IMR-90 (cell line): ENCODE measurements at regions not wholly inside any gene's neighbourhood (a gene's known extent, or its start where the extent isn't known, plus 50 kb on each side); places are given as distances from the start of the nearest gene placed in this dataset.

Source experiments
- ATAC-seq: fragments of 200-7000 bp; cut with Tn5 transposase; 2 replicates; pipeline ENCODE4 v1.9.1; 2020; ENCODE audit warnings: low read depth, mild to moderate bottlenecking, moderate library complexity
- BruUV-seq: library from RNA; stranded (reverse); fragments of 400-500 nt; replicated peaks from 2 replicates; lab custom pipeline; 2021; lab: Mats Ljungman, UMichigan
- CTCF ChIA-PET: fragments of 300-600 bp; formaldehyde crosslinking; extraction: SDS; loops from one replicate; lab custom pipeline; 2021; ENCODE audit warnings: antibody characterized with exemption; lab: Yijun Ruan, JAX
- POLR2A ChIA-PET: fragments of 300-600 bp; sonication (Branson Sonifier 250); formaldehyde crosslinking; loops from one replicate; lab custom pipeline; 2022; ENCODE audit warnings: antibody characterized with exemption; ENCODE audit not compliant: unreplicated experiment; lab: Charles Lee
- DNase-seq: peaks from one replicate; pipeline ENCODE4 v3.0.0; 2013
- H2AFZ ChIP-seq: replicated peaks from 2 replicates; pipeline ENCODE3; 2013; ENCODE audit warnings: low read length, mild to moderate bottlenecking; ENCODE audit not compliant: poor library complexity
- H2AK5ac ChIP-seq: 2 replicates; pipeline ENCODE4 v1.6.1; 2013; ENCODE audit warnings: low read depth, low read length, inconsistent platforms
- H2AK9ac ChIP-seq: replicated peaks from 2 replicates; pipeline ENCODE3; 2013; ENCODE audit warnings: mild to moderate bottlenecking, low read depth, low read length, moderate library complexity; ENCODE audit not compliant: poor library complexity
- H2BK120ac ChIP-seq: 2 replicates; pipeline ENCODE4 v1.6.1; 2013; ENCODE audit warnings: low read depth, low read length, inconsistent platforms
- H2BK15ac ChIP-seq: 3 replicates; pipeline ENCODE4 v1.6.1; 2013; ENCODE audit warnings: low read depth, low read length, inconsistent platforms
- H2BK20ac ChIP-seq: 2 replicates; pipeline ENCODE4 v1.6.1; 2013; ENCODE audit warnings: low read depth, mild to moderate bottlenecking, inconsistent platforms, low read length, moderate library complexity
- H2BK5ac ChIP-seq: 2 replicates; pipeline ENCODE4 v1.6.1; 2013; ENCODE audit warnings: mild to moderate bottlenecking, low read depth, low read length, inconsistent platforms; ENCODE audit not compliant: poor library complexity, severe bottlenecking
- H3K14ac ChIP-seq: replicated peaks from 2 replicates; pipeline ENCODE4 v1.6.1; 2013; ENCODE audit warnings: low read depth, low read length, inconsistent platforms
- H3K18ac ChIP-seq: 2 replicates; pipeline ENCODE4 v1.6.1; 2013; ENCODE audit warnings: low read depth, low read length, control low read depth
- H3K23ac ChIP-seq: 2 replicates; pipeline ENCODE4 v1.6.1; 2013; ENCODE audit warnings: low read depth, low read length, inconsistent platforms
- H3K27ac ChIP-seq: 2 replicates; pipeline ENCODE4 v1.5.1; 2013; ENCODE audit warnings: mild to moderate bottlenecking, control low read depth, low read length; ENCODE audit not compliant: insufficient read depth
- H3K27me3 ChIP-seq: 2 replicates; pipeline ENCODE4 v1.6.1; 2013; ENCODE audit warnings: low read length; ENCODE audit not compliant: control insufficient read depth, insufficient read depth
- H3K36me3 ChIP-seq: 2 replicates; pipeline ENCODE4 v1.6.1; 2013; ENCODE audit warnings: low read length, mixed read lengths; ENCODE audit not compliant: control insufficient read depth, insufficient read depth
- H3K4ac ChIP-seq: 2 replicates; pipeline ENCODE4 v1.6.1; 2013; ENCODE audit warnings: low read depth, low read length, inconsistent platforms
- H3K4me1 ChIP-seq: 2 replicates; pipeline ENCODE4 v1.6.1; 2013; ENCODE audit warnings: low read length, mixed read lengths; ENCODE audit not compliant: control insufficient read depth, insufficient read depth
- H3K4me2 ChIP-seq: 2 replicates; pipeline ENCODE4 v1.6.1; 2013; ENCODE audit warnings: low read depth, mild to moderate bottlenecking, control low read depth, low read length, moderate library complexity
- H3K4me3 ChIP-seq: 2 replicates; pipeline ENCODE4 v1.5.1; 2013; ENCODE audit warnings: low read depth, mild to moderate bottlenecking, control low read depth, low read length, moderate library complexity; ENCODE audit not compliant: insufficient read depth
- H3K56ac ChIP-seq: 2 replicates; pipeline ENCODE4 v1.6.1; 2013; ENCODE audit warnings: low read length, inconsistent platforms; ENCODE audit not compliant: insufficient read depth; ENCODE audit errors: extremely low read depth
- H3K79me1 ChIP-seq, 2 experiments: 2 replicates each; pipeline ENCODE4 v1.6.1; 2013; ENCODE audit warnings: low read length in 2 of 2, inconsistent platforms in 1 of 2, low read depth in 1 of 2
- H3K9ac ChIP-seq: 2 replicates; pipeline ENCODE4 v1.6.1; 2013; ENCODE audit warnings: low read depth, low read length, control low read depth
- H3K9me1 ChIP-seq: 2 replicates; pipeline ENCODE4 v1.6.1; 2013; ENCODE audit warnings: low read length, inconsistent platforms; ENCODE audit not compliant: insufficient read depth
- H3K9me3 ChIP-seq: 2 replicates; pipeline ENCODE4 v1.6.1; 2013; ENCODE audit warnings: low read length; ENCODE audit not compliant: control insufficient read depth, insufficient read depth
- H4K20me1 ChIP-seq: 2 replicates; pipeline ENCODE4 v1.6.1; 2013; ENCODE audit warnings: low read length, inconsistent platforms; ENCODE audit not compliant: insufficient read depth
- H4K5ac ChIP-seq: 2 replicates; pipeline ENCODE4 v1.6.1; 2013; ENCODE audit warnings: mild to moderate bottlenecking, low read depth, low read length, control low read depth
- H4K8ac ChIP-seq, 2 experiments: 2 replicates each; pipeline ENCODE4 v1.6.1; 2013; ENCODE audit warnings: low read depth in 2 of 2, low read length in 2 of 2, control low read depth in 1 of 2, inconsistent platforms in 1 of 2
- H4K91ac ChIP-seq: 2 replicates; pipeline ENCODE4 v1.6.1; 2013; ENCODE audit warnings: low read depth, low read length, inconsistent platforms; ENCODE audit not compliant: insufficient read depth
- CEBPB ChIP-seq: IDR thresholded peaks from 2 replicates; pipeline ENCODE4 v1.6.1; 2012; ENCODE audit warnings: low read depth, low read length, improper control_type of control experiment
- CHD1 ChIP-seq: IDR thresholded peaks from 2 replicates; pipeline ENCODE4 v1.6.1; 2012; ENCODE audit warnings: low read depth, low read length, improper control_type of control experiment
- FOS ChIP-seq: fragments of 150-350 bp; IDR thresholded peaks from 2 replicates; pipeline ENCODE4 v1.6.1; 2016; ENCODE audit warnings: low read depth, low read length
- MAFK ChIP-seq: IDR thresholded peaks from 2 replicates; pipeline ENCODE4 v1.6.1; 2012; ENCODE audit warnings: low read depth, low read length, improper control_type of control experiment
- MAZ ChIP-seq: IDR thresholded peaks from 2 replicates; pipeline ENCODE4 v1.6.1; 2012; ENCODE audit warnings: low read depth, mild to moderate bottlenecking, low read length, improper control_type of control experiment, moderate library complexity, borderline replicate concordance
- MXI1 ChIP-seq: IDR thresholded peaks from 2 replicates; pipeline ENCODE4 v1.6.1; 2012; ENCODE audit warnings: low read depth, mild to moderate bottlenecking, low read length, moderate library complexity, borderline replicate concordance
- NFE2L2 ChIP-seq: fragments of 150-350 bp; IDR thresholded peaks from 2 replicates; pipeline ENCODE4 v1.6.1; 2016; ENCODE audit warnings: low read depth, mild to moderate bottlenecking, low read length
- POLR2A ChIP-seq: IDR thresholded peaks from 2 replicates; pipeline ENCODE4 v1.6.1; 2012; ENCODE audit warnings: mild to moderate bottlenecking, low read depth, low read length
- RAD21 ChIP-seq: IDR thresholded peaks from 2 replicates; pipeline ENCODE4 v1.6.1; 2012; ENCODE audit warnings: low read length, improper control_type of control experiment
- RCOR1 ChIP-seq: IDR thresholded peaks from 2 replicates; pipeline ENCODE4 v1.6.1; 2012; ENCODE audit warnings: mild to moderate bottlenecking, low read length, improper control_type of control experiment; ENCODE audit not compliant: insufficient replicate concordance
- RFX5 ChIP-seq: IDR thresholded peaks from 2 replicates; pipeline ENCODE4 v1.8.0; 2012; ENCODE audit warnings: low read depth, mild to moderate bottlenecking, low read length, moderate library complexity
- SMC3 ChIP-seq: fragments of 150-350 bp; IDR thresholded peaks from 2 replicates; pipeline ENCODE4 v1.6.1; 2016; ENCODE audit warnings: low read depth, mild to moderate bottlenecking, antibody characterized with exemption, low read length, moderate library complexity
- WGBS, 2 experiments: methylation state at CpG; one replicate each; pipeline versions ENCODE4 v1.1.5 to v1.1.7; 2013; ENCODE audit warnings: missing lambda C conversion rate in 2 of 2; ENCODE audit not compliant: insufficient read length in 1 of 2; ENCODE audit errors: extremely low coverage in 2 of 2; 5-methylcytosine and 5-hydroxymethylcytosine counted together
- dilution Hi-C: fragments of 300-500 bp; cut with HindIII; formaldehyde crosslinking; loops from one replicate; pipeline ENCODE4 v1.14.3; 2018; ENCODE audit warnings: low sequenced_read_pairs; ENCODE audit not compliant: unreplicated experiment
- in situ Hi-C: fragments of 300-500 bp; cut with MboI; formaldehyde crosslinking; loops from 3 replicates; pipeline ENCODE4 v1.14.3; 2019; ENCODE audit warnings: low sequenced_read_pairs, inconsistent platforms, mixed read lengths
- intact Hi-C: fragments of 100-400 bp; cut with micrococcal nuclease; formaldehyde crosslinking; loops from 2 replicates; pipeline ENCODE4 v1.10.0; 2022
- TF ChIP-seq, protein P1 (sequence below): conservative IDR thresholded peaks from 2 replicates; pipeline ENCODE4 v1.5.1; 2012; ENCODE audit warnings: mild to moderate bottlenecking, low read depth, low read length, improper control_type of control experiment
- TF ChIP-seq, protein P2 (sequence below): fragments of 150-350 bp; IDR thresholded peaks from 2 replicates; pipeline ENCODE4 v1.6.1; 2016; ENCODE audit warnings: low read depth, mild to moderate bottlenecking, low read length, moderate library complexity, borderline replicate concordance
- TF ChIP-seq, protein P3 (sequence below): fragments of 150-350 bp; IDR thresholded peaks from 2 replicates; pipeline ENCODE4 v1.6.1; 2017; ENCODE audit warnings: mild to moderate bottlenecking, antibody characterized with exemption, low read length, low read depth

DNA sequence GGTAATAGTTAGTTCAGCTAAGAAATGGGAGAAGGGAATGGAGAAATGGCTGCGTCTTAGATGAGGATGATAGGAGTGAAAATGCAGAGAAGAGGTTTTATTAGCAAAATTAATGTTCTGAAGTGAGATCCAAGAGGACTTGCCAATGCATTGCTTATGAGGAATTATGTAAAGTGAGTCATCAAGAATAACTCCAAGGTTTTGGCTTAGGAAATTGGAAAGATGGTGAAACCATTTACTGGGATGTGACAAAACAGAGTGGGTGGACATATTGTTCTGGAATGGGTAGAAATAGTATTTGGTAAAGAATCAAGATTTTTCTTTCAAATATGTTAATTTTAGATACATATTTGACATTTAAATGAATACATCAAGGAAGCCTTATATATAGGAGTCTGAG, 306.6 kb upstream of the CYRIA start:
- Histone ChIP-seq H3K9me3 (no peaks in the 10 kb centered on the region; the same call in 1 of the 2 replicates), H2BK120ac (no peak overlapping the region), H3K4ac (no peak overlapping the region), H3K14ac (no peak overlapping the region), H3K27ac (no peak overlapping the region), H2BK20ac (no peak overlapping the region), H2BK5ac (no peak overlapping the region), H3K79me1 (no peaks in the 10 kb centered on the region), H4K91ac (no peak overlapping the region), H3K18ac (no peak overlapping the region), H3K36me3 (no peaks in the 10 kb centered on the region), H3K56ac (no peak overlapping the region), H3K4me3 (no peak overlapping the region), H4K8ac (no peak overlapping the region), H3K4me2 (no peak overlapping the region), H3K23ac (no peak overlapping the region), H3K27me3 (no peaks in the 10 kb centered on the region), H3K9ac (no peak overlapping the region), H2AFZ (no peak overlapping the region), H3K9me1 (no peaks in the 10 kb centered on the region), H2BK15ac (no peak overlapping the region), H2AK9ac (no peak overlapping the region), H4K5ac (no peak overlapping the region), H4K20me1 (no peaks in the 10 kb centered on the region), H2AK5ac (no peak overlapping the region), H3K4me1 (no peaks in the 10 kb centered on the region)
- POLR2A ChIA-PET, result no interaction called here
- intact Hi-C loops, result no loop called here
- 63% methylated on average over 1 of the region's 1 CpG; no CpG with 5 or more reads in 1 of the 2 experiments for WGBS, 2 experiments
- CTCF ChIA-PET, result no interaction called here
- no peak for DNase-seq
- ATAC-seq, result no peak
- in situ Hi-C loops, result no loop called here
- no TSS peak for BruUV-seq
- TF ChIP-seq MXI1, result no peak
- TF ChIP-seq, protein P1, sequence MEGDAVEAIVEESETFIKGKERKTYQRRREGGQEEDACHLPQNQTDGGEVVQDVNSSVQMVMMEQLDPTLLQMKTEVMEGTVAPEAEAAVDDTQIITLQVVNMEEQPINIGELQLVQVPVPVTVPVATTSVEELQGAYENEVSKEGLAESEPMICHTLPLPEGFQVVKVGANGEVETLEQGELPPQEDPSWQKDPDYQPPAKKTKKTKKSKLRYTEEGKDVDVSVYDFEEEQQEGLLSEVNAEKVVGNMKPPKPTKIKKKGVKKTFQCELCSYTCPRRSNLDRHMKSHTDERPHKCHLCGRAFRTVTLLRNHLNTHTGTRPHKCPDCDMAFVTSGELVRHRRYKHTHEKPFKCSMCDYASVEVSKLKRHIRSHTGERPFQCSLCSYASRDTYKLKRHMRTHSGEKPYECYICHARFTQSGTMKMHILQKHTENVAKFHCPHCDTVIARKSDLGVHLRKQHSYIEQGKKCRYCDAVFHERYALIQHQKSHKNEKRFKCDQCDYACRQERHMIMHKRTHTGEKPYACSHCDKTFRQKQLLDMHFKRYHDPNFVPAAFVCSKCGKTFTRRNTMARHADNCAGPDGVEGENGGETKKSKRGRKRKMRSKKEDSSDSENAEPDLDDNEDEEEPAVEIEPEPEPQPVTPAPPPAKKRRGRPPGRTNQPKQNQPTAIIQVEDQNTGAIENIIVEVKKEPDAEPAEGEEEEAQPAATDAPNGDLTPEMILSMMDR, result no peak
- TF ChIP-seq, protein P2, sequence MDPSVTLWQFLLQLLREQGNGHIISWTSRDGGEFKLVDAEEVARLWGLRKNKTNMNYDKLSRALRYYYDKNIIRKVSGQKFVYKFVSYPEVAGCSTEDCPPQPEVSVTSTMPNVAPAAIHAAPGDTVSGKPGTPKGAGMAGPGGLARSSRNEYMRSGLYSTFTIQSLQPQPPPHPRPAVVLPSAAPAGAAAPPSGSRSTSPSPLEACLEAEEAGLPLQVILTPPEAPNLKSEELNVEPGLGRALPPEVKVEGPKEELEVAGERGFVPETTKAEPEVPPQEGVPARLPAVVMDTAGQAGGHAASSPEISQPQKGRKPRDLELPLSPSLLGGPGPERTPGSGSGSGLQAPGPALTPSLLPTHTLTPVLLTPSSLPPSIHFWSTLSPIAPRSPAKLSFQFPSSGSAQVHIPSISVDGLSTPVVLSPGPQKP, result no peak
- TF ChIP-seq NFE2L2, result no peak
- TF ChIP-seq CHD1, result no peak
- no peak for TF ChIP-seq MAZ
- TF ChIP-seq MAFK, result no peak
- no peak for TF ChIP-seq CEBPB
- no peak for TF ChIP-seq RFX5
- TF ChIP-seq FOS, result no peak
- no peak for TF ChIP-seq SMC3
- no peak for TF ChIP-seq RAD21
- TF ChIP-seq RCOR1, result no peak
- TF ChIP-seq, protein P3, sequence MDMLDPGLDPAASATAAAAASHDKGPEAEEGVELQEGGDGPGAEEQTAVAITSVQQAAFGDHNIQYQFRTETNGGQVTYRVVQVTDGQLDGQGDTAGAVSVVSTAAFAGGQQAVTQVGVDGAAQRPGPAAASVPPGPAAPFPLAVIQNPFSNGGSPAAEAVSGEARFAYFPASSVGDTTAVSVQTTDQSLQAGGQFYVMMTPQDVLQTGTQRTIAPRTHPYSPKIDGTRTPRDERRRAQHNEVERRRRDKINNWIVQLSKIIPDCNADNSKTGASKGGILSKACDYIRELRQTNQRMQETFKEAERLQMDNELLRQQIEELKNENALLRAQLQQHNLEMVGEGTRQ, result no peak
- no peak for TF ChIP-seq POLR2A
- dilution Hi-C loops, result no loop called here
